NOMO-1 treated with DMSO at 0.1 percent for 48 hours (cell line): ENCODE measurements at regions not wholly inside any gene's neighbourhood (a gene's known extent, or its start where the extent isn't known, plus 50 kb on each side); places are given as distances from the start of the nearest gene placed in this dataset.

Experiments used
- DNase-seq: peaks from one replicate; lab custom pipeline; 2025; ENCODE audit not compliant: unreplicated experiment; lab: John Stamatoyannopoulos, UW

DNA sequence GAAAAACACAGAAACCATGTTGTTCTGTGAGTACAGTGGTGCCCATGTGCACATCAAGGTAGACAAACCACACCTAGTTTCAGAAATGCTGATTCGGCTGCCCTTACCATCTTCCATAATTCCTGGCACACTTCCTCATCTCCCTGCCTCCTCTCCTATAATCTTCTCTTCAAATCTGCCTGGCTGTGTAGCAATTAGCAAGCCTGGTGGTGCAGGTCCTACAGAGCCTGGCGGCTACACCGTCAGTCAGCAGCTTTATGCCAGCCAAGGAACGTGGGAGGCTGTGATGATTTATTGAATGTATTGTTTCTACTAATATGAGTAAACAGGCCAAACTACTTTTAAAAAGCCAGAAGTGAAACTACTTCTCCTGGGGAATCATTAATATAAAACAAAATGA lies 106.8 kb downstream of the SEMA6D start:
- no peak for DNase-seq

DNA sequence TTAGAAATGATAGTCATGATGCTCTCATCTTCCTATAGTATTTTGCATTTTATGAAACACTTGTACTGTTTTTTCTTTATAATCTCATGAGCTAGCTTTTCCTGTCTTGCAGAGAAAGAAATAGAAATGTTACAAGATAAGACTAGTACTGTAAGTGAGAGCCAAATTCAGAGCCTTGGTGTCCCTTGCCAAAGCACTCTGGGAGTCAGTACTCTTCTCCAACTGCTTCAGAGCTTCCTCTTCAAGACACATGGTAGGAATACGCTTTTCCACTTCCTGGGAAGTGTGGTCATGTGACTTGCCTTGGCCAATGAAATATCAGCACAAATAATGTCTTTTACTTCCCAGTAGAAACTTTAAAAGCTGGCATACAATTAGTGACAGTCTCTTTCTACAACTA lies 112.4 kb downstream of the SEMA6D start:
- DNase-seq: no peak

DNA sequence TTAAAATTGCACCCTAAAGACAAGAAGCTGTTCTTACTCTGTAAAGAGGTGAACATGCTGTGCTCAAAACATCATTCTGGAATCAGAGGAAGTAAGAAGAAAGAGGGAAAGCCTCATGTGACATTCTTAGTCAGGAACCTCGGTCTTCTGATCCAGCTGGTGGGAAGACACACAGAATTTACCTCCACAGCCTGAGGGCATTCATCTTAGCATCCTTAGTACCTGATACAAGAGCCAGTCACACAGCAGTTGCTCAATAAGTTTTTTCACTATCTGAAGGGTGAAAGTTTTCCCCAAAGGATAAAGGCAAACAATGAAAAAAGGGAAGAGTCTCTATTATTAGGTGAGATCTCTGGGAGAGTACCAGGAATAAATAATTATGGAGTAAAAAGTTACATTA lies 116.8 kb downstream of the SEMA6D start:
- no peak for DNase-seq

DNA sequence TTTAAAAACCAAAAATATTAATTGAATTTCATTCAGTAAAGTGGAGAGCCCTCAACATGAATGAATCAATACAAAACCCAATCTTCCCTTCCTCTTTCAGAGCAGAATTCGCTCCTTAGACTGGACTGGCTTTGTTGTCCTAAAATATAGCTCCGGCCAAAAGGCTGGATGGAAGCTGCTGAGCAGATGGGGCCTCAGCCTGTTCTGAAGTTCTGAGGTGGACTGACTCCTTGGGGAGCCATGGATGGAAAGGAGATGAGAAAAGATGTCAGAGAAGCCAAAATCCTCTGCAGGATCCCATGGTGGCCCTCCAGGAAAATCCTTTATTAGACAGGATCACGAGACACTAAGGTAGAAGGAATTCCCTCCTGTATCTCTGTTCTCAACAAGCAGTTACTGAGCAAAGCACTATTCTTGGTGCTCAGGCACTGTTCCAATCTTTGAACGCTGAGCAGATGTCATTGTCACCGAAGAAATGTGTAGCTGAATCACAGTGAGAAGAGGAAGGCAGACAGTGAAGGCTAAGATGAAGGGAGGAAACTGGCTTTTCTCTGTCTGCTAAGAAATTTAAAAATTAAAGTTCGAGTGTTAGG lies 122.0 kb downstream of the SEMA6D start:
- no peak for DNase-seq

DNA sequence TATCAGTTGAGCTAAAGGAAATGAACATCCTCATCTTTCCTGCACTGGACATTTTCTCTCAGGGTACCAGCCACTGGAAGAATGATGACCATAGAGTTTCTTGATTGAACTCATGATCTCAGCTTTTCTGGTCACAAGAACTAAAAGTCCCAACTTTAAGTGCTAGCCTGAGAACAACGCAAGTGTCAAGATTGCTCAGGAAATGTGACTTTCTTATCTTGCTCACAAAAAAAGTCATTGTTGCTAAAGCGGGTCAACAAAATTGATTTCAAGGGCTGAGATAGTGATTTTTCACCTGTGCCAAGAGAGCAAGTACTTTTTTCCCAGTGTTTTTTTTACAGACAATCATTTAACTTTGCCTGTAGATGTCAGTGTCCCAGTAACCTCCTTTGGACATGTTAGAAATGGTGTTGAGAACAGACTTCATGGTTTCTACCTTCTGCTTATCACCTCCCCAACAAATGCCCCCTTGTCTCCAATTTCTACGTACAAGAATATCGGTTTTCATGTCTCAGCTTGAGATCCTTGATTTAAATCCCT lies 125.9 kb downstream of the SEMA6D start:
- no peak for DNase-seq

DNA sequence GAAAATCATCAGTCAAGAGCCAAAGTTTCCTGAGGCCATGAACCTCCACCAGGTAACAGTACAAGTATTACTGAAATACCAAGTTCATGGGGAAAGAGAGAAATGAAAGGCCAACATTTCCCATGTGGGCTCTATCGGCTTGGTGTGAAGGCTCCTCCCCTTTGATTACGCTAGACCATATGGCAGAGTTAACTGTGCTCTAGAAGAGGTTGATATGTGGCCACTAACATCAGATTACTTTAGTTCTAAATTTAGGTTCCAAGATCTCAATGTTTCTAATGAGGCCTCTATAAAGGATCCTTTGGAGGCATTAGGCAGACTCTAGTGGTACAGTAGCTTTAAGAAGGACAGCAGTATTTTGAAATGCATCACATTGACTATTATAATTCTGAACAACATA lies 127.1 kb downstream of the SEMA6D start:
- DNase-seq: no peak

DNA sequence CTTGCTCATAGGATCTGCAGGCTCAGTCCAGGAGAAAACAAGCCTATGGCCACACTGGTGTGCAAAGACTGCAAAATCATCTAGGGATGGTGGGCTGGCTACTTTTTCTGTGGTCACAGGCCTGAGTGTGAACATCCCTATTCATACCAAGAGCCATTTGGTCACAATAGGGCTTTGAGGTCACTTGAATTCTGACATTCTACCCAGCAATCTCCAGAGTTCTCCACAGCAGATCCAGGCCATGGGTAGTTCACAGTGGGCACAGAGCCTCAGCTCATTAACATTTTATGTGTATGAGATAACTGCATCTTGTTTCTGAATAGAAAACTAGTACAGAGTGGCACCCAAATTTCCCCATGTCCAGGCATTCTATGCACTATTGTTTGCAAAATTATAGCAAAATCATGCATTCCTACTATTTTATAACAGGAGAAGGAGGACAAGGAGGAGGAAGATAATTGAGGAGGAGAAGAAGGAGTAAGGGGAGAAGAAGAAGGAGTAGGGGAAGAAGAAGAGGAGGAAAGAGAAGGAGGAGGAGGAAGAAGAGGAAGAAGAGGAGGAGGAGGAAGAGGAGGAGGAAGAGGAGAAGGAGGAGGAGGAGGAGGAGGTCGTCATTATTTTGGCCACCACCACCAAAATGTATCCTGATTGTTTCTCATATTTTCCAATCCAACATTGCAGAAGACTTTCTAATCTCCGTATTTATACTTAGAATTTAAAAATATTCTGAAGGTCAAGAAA lies 129.0 kb downstream of the SEMA6D start:
- DNase-seq: no peak

DNA sequence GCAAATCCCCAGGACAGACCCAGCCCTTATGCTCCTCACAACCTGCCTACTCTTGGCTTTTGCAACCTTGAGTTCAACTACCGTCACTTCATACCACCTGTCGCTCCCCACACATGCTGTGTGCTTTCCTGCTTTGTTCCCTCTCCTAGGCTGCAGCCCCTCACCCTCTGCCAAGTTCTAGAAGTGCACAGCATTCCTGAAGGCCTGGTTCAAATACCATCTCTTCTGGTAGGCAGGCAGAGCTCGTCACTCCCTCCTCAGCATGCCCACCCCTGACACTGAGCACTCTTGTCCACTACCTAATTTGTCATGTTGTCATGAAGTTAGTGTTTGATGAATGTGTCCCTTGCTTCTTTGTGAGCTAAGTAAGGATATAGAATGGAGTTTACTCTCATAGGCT lies 129.6 kb downstream of the SEMA6D start:
- DNase-seq: no peak

DNA sequence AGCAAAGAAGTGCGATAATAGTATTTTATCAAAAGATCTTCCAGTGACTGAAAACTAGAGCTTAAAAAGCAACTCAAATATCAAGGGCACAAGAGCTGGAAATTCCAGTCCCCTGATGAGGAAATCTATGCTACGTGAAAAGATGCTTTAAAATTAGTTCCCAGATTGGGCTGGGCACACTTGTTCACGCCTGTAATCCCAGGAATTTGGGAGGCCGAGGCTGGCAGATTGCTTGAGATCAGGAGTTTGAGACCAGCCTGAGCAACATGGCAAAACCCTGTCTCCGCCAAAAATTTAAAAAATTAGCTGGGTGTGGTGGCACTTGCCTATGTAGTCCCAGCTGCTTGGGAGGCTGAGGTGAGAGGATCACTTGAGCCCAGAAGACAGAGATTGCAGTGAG lies 138.8 kb downstream of the SEMA6D start:
- no peak for DNase-seq

DNA sequence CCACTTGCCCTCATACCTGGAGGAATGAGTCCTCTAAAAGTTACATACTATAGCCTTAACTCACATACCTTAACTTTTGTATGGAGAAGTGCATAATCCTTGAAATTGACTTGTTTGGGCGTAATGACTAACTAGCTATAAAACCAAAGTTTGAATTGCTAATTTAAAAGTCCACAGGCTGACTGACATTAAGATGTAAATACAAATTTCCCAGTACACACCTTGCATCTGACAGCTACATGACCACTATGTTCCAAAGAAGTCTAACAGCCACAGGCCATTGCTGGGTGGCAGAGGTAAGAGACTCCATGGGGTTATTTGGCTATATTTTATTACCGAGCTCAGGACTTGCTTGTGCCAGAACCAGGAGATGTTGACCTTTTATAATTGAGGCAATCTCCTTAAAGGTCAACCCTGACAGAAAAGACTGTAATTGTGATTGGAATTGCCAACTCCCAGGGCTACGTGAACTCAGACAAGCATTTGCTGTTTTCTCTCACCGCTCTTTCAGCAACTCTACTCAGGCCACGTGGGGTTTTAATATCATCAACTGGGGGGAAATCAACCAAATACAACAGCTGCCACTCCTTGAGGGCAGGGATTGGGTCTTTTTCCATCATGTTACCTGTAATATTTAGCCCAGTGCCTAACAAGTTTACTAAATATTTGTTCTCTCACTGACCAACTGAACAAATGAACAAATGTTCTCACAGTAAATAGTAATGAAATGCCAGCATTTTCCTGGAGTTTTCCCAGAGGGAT lies 139.9 kb downstream of the SEMA6D start:
- no peak for DNase-seq

DNA sequence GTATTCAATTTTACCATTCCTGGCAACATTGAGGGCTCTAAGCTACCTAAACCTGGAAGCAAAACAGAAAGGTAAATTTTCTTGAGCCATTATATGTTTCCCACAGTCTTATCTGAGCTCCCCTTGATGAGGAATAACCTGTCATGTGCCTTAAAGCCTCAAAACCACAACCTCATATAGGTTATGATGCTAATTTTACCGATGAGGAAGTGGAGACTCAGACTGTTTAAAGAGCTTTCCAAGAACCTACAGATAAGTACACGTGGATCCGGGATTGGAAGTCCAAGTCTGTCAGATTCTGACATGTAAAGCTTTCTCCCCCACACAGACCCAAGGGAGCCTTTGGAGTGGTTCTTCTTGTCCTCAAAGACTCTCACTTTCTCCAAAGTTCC lies 140.5 kb downstream of the SEMA6D start:
- DNase-seq: peak; percentile 68

DNA sequence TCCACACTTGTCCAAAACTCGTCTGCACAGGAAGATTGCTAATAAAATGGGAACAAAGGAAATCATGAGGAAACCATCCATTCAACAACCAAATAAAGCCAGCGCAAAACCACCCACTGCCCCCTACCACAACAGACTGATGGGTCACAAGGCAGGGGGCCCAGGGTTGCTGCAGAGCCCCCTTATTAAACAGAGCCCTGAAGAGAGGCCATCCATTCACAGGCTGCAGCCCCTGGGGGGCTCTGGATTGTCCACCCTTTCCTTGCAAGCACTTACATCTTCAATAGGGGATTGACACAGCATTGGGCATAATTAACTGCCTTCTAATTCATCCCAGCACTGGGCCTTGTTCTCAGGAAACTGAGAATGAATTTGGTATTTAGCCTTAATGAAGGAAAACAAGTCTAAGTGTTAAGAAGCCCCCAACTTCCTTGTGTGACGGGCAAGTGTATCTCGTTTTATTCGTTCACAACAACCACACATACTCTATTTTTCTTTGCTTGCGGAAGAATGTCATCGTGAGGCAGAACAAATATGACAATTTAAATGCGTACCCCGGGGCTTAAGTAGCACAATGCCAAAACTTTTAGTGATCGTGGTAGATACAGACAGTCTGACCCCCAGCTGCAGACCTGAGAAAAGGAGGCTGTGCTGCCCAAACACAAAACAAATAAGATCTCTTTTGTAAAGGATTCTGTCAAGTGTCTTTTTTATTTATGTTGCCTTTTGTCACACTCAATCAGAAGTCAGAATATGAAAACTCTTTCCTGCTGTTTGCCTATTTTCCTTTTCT lies 144.0 kb downstream of the SEMA6D start:
- DNase-seq: no peak

DNA sequence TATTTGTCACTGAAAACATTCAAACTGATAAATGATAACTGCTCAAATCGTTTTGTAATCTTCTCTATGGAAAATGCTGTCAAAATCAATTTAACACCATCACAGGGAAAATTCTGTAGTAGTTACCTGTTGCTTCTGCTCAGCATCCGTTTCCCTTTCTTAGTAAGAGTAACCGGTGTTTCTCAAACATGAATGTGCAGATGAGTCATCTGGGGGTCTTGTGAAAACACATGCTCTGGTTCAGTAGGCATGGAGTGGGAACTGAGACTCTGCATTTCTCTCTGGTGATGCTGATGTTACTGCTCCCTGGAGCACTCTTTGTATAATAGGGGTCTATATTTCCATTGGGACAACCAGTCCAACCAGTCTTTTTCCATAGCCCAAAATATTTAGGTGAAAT lies 145.1 kb downstream of the SEMA6D start:
- no peak for DNase-seq

DNA sequence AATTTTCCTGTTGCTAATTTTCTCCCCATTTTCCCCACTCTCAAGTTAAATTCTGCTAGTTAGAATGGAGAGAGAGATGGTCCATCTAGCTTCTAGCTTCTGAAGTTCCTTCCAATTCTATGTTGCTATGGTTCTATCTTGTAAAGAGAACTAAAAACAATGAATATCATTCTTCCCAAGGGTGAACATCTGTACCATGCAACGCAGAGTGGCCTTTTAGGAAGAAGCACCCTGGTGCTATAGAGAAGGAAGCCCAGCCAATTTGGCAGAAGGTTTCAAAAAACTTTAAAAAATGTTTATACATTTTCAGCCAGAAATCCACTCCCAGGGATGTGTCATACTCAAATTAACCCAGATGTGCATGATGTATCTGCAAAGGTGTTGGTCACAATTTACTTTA lies 149.1 kb downstream of the SEMA6D start:
- DNase-seq: no peak

DNA sequence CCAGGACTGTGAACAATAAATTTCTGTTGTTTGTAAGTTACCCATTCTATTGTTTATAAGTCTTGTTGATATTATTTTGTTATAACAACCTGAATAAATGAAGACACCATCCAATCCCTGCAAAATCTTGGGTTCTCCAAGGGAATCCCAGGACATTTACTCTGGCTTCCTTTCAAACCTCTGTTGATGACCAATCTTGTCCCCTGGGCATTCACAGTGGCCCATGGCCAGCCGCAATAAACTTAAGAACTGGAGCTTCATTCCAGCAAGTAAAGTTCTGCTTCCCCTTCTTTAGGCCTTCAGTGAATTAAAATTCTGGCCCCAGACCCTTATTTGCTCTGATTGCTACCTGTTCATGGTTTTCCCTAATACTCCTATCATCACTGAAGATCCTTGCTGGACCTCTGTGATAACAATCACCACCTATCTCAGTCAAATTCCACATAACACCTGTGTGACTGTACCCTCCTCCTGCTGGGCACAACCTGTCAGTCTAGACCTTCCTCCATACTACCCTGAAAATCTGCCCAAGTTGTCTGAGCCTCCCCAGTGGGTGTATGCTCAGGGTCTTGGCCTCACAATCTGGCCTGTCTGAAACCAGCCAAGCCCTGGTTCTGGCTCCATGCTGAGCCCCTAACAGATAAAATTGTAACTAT lies 153.1 kb downstream of the SEMA6D start:
- DNase-seq: no peak

DNA sequence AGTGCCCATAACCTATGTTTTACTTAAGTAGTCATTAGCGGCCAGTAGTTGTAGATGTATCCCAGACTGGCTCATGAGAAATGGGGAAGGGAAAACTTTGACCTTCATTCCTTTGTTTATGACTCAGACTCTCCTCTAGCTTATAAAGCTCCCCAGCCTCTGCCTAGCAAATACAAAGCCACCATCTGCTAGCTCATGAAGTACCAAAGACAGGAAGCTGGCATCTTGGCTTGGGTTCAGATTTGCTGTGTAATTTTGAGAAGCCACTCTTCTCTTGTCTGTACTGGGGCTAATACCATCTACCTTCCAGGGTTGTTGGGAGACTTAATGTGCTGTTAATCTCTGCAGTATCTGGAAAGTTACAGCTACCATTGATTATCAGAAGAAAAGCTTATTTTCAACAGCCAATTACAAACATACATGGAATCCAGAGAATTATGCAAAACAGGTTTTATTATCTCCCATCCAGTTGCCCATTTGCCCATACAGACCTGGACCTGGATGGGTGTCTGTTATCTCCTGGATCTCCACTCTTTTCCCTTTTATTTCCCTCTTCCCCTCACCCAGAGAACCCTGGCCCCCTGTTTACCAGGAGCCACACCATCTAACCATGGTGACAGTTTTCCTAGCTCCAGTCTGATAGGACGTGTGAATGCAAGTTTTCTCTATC lies 153.8 kb downstream of the SEMA6D start:
- no peak for DNase-seq

DNA sequence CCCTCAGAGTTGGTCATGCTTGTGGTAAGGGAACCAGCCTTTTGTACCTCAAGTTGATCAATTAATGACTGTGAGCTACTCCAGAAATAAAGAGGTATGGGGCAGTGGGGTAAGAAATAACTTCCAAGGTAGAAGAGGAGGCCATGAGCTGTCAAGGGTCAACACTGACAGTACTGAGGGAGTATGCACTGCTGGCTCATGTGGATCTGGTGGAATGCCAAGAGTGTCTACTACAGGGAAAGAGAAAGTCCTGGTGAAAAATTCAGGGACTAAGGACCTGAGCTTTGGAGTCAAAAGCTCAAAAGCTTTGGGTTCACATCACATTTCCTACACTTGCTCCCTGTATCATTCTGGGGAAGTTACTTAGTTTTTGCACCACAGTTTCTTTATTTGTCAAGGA lies 154.9 kb downstream of the SEMA6D start:
- no peak for DNase-seq

DNA sequence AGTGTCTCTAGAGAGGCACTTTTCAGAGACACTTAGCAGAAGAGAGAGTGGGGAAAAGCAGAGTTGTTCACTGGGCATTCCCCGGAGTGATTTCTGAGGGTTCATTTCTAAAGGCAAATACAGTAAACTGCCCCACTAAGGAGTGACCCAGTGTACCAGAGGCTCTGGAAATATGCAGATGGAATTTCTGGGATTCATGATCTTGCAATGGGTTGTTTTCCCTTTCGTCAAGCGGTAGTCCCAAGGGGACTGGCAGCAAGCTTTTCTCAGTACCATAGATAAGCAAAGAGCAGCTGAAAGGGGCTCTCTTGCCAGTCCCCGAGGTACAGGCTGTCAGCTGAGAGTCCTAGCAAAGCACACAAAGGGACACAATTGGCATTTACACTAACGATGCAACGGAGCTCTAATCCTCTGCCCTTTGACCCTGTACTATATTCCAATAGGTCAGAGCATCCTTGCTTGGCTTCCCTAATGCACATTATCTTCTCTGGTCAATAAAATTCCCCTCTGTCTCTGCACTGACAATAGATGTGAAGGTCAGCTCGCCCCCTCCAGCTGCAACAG lies 155.6 kb downstream of the SEMA6D start:
- no peak for DNase-seq

DNA sequence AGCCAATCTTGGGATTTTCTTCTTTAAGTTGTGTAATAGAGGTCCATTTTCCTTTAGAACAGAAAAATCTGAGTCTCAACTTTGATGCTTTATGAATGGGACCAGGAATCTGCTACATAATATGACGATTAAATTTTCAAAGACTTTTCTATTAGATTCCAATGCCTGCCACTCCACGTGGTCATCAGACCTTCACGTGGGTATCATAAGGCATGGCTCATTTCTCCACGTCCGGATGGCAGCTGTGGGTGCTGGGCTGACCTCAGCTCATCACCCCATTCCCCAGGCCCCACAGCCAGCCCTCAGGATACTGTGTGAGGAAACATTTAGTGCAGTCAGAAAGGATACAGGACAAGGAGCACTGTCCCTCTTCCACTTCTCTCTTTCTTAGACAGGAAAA lies 159.7 kb downstream of the SEMA6D start:
- DNase-seq: no peak

DNA sequence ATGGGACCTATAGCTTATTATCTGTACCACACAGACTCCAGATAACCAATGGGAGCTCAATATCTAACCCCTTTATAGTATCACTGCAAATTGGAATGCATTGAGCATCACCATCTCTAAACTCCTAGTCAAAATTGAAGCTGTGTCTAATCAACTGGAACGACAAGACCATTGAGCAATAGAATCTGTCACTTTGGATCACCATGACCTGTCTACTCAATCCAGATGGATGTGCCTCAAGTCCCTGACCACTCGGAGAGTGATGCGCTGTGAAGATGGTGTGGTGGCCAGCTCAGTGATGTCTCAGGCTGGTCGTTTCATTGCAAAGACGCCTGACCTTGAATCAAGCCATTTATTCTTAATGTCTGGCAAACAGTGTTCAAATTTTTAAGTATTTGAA lies 160.5 kb downstream of the SEMA6D start:
- no peak for DNase-seq
